ENCODE measurements at regions not wholly inside any gene's neighbourhood (a gene's known extent, or its start where the extent isn't known, plus 50 kb on each side); places are given as distances from the start of the nearest gene placed in this dataset.

DNA sequence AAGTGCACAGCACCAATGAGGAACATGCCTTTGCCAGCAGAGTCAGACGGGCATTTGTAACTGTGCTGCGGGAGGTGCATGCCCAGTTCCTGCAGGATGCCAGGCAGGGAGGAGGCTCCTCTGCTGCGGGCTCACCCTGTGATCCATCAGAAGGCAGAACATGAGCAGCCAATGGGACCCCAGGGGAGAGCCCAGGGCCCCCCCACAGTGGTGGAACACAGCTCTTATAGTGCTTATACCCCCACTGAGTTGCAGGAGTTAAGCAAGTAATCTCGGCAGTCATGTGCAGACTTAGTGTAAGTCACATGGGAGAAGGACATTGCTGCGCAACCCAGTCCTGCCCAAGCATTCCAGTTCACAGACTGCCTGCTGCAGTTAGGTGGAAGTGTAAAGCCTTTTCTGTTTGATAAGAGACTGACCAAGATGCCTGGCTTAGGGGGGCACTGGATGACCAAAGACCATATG, 120.3 kb upstream of the TMEM106B start:
- TF ChIP-seq, protein P1, sequence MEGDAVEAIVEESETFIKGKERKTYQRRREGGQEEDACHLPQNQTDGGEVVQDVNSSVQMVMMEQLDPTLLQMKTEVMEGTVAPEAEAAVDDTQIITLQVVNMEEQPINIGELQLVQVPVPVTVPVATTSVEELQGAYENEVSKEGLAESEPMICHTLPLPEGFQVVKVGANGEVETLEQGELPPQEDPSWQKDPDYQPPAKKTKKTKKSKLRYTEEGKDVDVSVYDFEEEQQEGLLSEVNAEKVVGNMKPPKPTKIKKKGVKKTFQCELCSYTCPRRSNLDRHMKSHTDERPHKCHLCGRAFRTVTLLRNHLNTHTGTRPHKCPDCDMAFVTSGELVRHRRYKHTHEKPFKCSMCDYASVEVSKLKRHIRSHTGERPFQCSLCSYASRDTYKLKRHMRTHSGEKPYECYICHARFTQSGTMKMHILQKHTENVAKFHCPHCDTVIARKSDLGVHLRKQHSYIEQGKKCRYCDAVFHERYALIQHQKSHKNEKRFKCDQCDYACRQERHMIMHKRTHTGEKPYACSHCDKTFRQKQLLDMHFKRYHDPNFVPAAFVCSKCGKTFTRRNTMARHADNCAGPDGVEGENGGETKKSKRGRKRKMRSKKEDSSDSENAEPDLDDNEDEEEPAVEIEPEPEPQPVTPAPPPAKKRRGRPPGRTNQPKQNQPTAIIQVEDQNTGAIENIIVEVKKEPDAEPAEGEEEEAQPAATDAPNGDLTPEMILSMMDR (IDR thresholded peaks at IDR 0.05 in 8 of 11, conservative IDR thresholded peaks at IDR 0.05 in 3 of 11), result no peak
- no peak for TF ChIP-seq POLR2A (IDR thresholded peaks at IDR 0.05)
